ENCODE measurements at regions not wholly inside any gene's neighbourhood (a gene's known extent, or its start where the extent isn't known, plus 50 kb on each side); places are given as distances from the start of the nearest gene placed in this dataset.

DNA sequence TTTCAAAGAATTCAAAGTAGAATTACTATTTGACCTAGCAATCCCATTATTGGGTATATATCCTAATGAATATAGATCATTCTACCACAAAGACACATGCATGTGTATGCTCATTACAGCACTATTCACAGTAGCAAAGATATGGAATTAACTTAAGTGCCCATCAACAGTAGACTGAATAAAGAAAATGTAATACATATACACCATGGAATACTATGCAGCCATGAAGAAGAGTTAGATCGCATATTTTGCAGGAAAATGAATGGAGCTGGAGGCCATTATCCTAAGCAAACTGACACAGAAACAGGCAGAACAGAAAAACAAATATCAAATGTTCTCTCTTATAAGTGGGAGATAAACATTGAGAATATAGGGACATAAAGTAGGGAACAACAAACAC lies 519.2 kb upstream of the REG3G start:
- no peak for DNase-seq

DNA sequence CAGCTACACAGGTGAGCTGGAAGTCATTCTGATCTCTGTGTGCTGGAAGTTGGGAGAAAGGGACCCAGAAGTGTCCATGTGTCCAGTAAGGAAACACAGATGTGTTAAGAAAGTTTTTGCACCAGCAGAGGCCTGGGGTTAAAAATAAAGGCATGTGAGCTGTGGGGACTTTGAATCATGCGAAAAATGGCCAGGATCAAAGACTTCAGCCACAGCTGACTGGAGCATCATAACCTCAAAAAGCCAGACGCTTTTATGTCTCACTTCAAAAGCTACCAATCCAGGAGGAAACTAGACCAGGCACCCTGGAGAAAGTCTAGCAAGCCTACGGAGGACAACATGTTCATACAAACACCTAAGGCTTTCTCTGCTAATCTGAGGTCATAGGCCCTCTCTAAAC lies 503.6 kb upstream of the REG3G start:
- no peak for DNase-seq

DNA sequence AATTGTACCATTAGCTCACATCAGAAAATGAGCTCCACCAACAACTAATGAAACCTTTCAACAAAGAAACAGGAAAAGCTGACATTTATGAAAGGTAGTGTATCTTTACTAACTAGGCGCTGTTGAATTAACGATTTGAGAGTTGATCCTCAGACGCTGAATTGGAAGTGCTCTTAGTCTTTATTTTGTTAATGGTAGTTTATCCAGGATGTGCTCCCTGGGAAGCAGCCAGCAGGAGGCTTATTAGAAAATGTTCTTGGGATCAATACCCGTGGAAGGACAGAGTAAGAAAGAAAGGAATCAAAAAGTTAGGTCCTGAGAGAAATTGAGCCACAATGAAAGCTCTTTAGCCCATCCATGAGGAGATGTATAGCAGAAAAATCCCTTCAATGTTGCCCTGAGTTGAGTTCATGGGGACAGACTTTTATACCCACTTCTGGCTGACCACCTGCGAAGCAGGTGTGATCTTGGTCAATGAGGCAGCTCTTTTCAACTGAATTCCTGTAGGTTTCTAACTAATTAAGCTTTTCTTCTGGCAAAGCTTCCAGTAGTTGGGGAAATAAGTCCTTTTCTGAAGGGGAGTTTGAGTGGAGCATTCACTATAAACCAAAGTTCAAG lies 492.6 kb upstream of the REG3G start:
- DNase-seq, result no peak

DNA sequence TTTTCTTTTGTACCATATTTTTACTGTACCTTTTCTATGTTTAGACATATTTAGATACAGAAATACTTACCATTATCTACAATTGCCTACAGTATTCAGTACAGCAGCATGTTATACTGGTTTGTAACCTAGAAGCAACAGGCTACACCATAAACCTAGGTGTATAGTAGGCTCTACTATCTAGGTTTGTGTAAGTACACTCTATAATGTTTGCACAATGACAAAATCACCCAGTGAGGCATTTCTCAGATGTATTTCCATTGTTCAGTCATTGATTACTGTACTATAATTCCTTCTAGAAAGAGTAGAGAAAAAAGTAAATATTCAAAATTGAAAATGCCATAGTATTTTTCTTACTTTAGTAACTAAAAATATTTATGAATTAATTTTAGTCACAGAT lies 490.1 kb upstream of the REG3G start:
- DNase-seq, result no peak

DNA sequence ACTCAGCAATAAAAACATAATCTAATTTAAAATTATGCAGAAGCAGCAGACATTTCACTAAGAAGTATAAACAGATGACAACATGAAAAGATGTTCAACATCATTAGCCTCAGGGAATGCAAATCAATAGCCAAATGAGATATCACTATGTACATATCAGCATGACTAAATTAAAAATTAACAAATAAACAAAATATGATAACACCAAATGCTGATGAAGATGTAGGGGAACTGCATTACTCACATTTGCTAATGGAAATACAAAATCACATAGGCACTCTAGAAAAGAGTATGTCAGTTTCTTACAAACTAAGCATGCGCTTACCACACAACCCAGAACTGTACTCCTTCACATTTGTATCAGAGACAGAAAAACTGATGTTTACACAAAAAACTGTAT lies 487.2 kb upstream of the REG3G start:
- no peak for DNase-seq

DNA sequence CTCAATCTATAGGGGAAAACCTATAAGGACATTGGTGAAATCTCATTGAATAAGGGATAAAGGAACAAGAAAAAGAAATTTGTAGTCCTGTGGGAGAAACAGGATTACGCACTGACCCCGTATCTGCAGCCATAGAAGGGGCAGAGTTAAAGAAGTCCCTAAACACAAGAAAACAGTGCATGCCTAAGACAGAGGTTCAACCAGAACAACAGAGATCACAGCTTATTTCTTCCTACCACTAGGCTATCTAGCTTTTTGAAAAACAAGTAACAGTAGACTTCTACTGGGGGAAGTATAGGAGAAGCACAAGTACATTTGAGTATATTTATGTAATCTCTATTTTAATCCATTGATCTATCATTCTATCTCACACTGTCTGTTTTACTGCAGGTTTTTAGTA lies 485.2 kb upstream of the REG3G start:
- DNase-seq, result no peak

DNA sequence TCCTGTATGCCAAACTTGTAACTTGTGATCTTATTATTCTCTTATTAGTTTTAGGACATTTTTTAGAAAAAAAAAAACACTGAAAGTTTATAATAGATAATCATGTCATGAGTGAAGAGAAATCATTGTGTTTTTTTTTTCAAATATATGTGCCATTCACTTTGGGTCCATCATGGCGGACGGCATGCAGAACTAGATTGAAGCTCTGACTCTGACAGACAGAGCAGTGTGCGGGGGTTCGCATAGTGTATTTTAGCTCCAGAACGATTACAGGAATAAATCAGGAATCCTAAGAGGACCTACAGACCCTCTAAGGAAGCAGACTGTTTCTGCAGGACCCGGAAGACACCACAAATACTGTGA lies 484.4 kb upstream of the REG3G start:
- no peak for DNase-seq

DNA sequence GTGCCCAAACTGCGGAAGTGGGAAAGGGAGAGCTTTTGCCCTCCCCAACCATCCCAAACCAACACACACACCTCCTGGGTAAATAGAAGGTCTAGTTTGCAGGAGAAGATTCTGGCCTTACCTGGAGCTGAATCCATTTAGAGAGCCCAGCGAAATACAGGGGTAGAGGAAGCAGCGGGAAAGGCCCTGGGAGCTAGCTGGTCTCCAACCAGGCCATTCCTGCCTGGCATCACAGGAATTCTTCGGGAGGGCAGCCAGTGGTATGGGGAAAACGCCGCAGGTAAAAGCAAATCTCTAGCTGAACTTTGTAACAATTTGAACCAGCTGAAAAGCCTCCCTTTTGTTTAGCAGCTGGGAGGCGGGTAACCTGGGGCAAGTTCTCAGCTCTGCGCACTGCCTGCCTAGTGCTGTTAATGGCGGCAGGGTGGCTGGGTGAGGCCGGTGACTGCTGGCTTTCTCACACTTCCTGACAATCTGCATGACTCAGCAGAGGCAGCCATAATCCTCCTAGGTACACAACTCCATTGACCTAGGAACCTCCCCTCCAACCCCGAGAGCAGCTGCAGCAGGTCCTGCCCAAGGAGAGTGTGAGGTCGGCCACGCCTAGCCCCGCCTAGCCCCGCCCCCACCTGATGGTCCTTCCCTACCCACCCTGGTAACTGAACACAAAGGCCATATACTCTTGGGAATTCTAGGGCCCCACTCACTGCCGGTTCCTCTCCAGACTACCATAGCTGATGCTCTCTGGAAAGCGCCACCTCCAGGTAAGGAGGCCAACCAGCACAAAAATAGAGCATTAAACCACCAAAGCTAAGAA lies 483.8 kb upstream of the REG3G start:
- no peak for DNase-seq

DNA sequence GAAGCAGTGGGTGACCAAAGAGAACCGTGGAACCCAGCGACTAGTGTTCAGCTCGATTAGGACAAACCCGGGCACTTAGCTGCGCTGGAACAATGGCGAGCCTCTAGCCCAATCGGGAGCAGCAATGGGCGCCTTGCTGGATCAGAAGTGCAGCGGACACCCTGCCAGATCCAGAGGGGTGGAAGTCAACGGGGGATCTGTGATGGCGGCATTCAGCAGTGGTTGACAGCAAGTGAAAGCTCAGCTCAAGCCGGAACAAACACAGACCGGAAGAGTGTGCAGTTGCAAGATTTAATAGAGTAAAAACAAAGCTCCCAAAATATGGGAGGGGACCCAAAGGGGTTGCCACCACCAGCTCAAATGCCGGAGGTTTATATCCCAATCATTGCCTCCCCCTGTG lies 478.7 kb upstream of the REG3G start:
- no peak for DNase-seq

DNA sequence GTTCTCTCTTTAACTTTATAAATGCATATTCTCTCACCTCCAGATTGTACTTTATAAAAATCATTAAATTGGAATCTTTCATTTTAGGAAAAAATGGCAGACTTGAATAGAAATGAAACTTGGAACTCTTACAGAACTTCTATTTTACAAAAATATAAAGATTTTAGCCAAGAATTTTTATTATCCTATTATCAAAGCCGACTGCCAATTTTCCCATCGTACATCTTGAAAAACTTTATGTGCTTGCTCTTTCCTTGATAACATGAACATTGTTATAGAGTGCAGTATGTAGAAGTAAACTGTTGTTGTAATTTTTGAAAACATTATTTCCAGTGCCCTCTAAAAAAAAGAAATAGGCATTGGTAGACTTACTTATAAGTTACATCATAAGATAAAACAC lies 475.7 kb upstream of the REG3G start:
- no peak for DNase-seq

DNA sequence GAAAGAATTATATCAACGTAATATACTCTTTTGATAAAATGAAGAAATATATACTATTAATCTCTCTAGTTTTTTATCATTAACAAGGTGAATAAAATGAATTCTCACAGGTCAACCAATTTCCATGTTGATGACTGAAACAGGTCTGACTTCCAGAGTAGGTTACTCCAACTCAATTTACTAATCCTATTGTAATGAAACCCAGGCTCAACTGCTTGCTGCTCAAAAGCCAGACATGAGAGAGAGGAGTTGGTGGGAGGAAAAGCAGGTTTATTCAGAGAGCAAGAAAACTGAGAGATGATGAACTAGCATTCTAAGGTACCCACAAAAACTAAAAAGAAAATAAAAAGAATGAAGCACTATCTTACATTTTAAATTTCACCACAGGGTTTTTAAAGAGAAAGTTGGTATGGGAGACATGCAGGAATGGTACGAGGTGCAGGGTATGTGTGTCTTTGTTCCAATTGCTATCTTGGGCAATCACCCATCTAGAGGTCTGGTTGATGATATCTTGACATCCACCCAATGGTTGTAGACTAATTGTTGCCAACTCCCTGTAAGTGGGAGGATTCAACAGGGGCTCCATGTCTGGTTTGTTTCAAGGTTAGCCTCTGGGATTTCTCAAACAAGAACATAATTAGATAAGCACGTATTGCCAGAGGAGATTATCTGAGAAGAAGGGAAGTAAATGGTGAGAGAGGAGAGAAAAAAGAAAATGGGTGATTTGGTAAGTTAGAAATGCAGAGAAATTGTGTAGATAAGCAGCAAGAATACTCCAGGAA lies 471.4 kb upstream of the REG3G start:
- DNase-seq, result no peak

DNA sequence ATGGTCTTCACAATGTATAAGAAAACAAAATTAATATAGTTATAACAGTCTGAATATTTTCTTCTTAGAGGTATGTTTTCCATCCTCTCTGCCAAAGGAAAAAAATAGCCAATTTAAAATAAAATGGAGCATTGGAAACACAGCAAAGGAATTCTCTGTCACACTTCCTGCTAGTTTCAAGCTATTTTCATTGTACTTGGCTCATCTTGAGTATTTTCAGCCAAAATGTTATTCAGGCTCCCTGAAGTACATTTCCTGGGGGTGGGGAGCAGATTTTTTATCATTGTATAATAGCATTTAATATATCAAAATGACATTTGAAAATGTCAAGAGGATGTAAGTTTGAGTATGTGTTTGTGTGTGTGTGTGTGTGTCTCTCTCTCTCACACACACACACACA lies 463.6 kb upstream of the REG3G start:
- no peak for DNase-seq

DNA sequence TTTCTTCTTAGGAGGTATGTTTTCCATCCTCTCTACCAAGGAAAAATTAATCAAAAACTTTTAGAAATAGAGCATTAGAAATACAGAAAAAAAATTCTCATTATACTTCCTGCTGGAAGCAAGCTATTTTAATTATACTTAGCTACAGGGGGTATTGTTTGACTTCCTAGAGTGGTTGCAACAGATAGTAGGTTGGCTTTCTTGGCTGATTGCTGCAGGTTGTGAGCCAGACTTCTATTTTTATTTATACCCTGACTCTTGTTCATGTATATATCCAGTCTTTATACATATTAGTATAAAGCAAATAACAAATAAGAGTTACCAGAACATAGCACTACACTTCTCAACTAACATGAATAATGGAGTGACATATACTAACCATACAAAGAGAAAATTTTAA lies 460.8 kb upstream of the REG3G start:
- DNase-seq, result no peak

DNA sequence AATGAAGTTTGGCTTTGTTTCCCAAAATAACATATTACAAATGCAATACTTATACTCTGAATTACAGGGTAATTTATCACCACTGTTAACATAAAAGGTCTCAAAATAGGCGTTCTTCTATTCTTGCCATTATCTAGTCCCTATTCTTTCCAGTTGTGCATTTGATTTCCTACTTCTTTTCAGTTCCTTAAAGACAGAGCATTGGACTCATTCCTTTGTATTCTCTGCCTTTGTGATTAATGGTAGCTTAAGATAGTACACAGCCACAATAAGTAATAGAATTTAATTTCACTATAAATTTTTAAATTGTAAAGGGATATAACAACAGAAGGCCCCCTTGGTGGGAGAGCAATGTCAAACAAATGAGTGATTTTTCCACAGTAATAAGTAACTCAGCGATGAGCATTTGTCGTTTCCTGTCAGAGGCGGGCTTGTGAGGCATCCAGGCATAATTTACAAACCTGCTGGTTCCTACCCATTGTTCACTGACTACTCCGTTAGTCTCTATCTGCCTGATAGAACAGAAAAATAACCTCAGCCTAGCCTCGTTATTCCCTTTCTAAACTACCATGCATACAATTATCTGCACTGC lies 456.6 kb upstream of the REG3G start:
- DNase-seq, result no peak

DNA sequence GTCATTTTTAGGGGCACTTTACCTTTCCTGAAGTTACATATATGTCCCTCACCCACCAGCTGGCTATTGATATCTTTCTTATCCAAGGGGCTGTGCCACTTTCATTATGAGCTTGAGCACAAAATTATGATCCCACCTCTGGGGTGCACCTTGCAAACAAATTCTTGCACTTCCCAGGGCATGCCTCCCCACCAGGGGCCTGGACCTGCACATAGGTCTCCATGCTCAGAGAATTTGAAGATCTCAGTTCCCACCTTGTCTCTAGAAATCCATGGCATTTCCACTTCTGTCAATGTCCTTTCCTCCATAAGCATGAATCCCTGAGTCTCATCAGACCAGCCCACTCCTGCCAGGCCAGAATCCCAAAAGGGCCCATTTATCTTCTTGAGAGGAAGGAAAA lies 449.1 kb upstream of the REG3G start:
- DNase-seq, result no peak

DNA sequence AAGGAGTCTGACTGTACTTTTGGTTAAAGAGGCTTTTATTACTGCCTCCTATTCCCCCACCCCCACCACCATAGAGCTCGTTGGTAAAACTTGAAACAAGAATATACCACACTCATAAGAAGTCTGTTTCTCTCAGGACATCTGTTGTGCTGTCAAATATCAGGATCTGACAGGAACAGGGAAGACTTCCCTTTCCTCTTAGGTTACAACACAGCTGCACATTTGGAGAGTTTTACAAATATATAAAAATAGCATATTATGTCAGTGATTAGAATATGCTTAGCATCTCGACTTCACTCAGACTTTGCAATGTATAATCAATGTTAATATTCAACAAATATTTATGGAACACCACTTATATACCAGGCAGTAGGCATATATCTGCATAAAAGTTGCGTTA lies 439.6 kb upstream of the REG3G start:
- DNase-seq, result no peak

DNA sequence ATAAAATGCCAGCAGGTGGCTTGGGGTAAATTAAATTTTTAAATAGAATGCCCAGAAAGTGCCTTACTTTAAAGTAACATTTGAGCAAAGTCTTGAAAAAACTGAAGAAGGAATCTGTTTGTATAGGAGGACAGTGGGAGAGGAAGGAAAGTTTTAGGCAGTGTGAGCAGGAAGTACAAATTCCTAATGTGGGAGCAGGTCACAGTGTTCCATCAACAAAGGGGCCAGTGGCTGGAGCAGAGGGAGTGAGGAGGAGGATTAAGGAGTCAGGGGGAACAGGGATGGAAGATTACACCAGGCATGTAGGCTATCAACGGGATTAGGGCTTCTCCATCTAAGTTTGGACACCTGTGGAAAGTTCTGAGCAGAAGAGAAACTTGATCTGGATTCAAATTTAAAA lies 439.2 kb upstream of the REG3G start:
- no peak for DNase-seq

DNA sequence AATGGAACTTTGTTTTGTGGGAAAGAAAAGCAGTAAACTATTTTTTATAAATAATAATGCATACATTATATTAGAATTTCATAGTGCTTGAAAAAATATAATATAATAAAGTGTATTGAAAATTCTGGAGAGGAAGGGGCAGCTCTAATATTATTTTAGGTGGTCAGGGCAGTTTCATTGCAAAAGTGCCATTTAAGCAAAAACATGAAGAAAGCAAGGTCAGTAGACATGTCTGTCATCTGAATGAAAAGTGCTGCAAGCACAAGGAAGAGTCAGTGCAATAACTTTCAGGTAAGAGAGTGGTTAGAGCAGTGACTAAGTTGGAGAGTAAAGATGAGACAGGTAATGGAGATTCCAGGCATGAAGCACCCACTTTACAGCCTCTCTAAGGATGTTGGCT lies 435.6 kb upstream of the REG3G start:
- no peak for DNase-seq

DNA sequence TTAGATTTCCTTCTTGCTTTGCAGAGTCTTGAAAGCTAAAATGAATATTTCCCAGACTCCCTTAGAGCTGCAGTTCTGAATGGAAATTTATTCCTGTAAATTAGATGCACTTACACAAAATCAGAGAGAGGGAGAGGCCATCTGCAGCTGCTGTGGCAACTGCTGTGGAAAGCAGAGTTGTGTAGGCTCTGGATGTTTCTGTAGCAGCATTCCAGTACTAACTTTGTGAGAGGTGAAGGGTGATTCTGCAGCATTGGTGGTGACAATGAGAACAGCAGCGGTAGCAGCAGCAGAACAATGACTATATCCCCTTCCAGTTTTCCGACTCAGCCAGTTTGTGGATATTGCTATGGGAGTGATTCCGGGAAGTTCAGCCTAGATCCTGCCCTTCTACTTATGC lies 433.0 kb upstream of the REG3G start:
- DNase-seq, result no peak

DNA sequence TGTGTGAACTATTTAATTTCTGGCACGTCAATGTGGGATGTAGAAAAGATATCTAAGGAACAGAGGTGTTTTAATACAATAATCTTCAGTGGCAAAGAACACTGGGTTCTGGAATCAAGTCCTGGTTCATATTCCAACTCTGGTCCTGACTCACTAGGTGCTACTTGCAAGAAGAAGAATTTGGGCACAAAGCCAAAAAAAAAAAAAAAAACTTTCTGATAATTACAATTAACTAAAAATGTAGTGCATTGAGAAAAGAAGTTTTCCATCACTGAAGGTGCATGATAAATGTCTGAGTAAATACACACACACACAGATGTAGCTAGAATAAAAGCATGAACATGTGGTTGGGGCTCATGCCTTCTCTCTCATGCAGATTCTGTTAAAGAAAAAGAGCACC lies 424.4 kb upstream of the REG3G start:
- DNase-seq, result no peak

DNA sequence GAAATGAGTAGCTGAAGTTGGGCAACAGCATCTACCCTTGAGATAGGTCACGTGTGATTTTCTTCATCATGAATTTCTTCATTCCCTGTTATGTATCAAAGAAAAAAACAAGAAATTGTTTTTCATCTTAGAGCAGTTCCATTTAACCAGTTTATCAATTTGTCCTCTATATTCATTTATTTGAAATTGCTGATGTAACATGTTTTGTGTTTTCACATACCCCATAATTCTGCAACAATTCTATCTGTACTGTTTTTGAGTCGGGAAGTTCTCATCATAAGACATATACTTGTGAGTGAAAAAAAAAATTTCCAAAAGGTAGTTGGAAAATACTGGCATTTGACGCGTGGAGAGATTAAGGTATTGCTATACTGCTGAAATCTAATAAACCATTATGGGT lies 422.6 kb upstream of the REG3G start:
- no peak for DNase-seq

DNA sequence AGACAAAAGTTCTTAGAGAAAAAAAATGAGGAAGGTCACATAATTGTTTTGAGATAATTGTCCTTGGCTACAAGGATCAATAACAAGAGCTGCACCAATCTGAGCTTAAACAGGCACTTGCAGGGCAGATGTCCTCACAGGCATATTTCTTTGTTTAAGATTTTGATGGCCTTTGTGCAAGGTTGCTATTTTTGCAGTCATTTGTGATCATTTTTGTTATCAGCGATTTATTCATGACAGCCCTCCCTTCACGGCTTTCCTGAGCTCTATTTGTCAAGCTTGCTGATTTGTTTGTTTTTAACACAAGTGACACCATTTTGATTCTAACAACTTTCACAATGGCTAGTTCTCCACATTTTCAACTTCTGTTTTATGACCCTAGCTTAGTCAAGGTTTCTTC lies 418.6 kb upstream of the REG3G start:
- no peak for DNase-seq

DNA sequence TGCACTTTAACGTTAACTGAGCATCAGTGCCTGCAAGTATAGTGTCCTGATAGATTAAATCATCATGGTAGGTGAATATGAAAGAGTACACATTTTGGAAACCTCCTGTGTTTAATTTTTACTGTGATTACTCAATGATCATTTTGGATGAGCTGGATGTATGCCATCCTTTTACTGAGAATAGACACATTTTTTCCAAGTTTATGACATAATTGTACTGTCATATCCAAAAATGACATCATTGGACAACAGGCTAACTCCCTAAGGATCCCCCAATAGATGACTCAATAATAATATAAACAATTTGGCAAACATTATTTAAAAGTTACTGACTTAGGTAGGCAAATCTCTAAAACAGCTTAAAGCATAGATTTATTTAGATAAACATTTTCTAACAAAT lies 410.8 kb upstream of the REG3G start:
- DNase-seq, result no peak

DNA sequence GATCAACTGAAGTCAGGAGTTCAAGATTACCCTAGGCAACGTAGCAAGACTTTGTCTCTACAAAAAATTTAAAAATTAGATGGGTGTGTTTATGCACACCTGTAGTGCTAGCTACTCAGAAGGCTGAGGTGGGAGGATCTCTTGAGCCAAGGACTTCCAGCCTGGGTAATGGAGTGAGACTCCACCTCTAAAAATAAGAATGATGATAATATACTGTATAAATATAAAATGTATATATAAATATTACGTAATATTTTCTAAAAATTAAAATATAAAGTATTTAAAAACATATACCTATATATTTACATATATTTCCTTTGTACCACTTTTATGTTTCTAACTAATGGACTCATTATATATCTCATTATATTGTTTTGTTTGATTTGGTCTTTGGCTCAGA lies 409.5 kb upstream of the REG3G start:
- DNase-seq, result no peak

Data from NCI-H345 (cell line).